ENCODE measurements at regions not wholly inside any gene's neighbourhood (a gene's known extent, or its start where the extent isn't known, plus 50 kb on each side); places are given as distances from the start of the nearest gene placed in this dataset.
"Not testable (repeated sequence)": the region's sequence is repeated elsewhere in the genome, so short reads cannot be mapped to it uniquely, and the experiment has no call there.

GRCh38 chrX:45553417-45553816 is 352.7 kb upstream of the DIPK2B start:
- DNase-seq = no peak
- Mint-ChIP-seq H3K4me3 (no peak overlapping the region), H3K9me3 (no peaks in the 10 kb centered on the region), H3K36me3 (ENCODE audit: low read depth) (no peaks in the 10 kb centered on the region; the same call in 1 of the 2 replicates), H3K4me1 (ENCODE audit: low read depth) (no peaks in the 10 kb centered on the region), H3K27ac (no peak overlapping the region), H3K27me3 (ENCODE audit: insufficient read depth) (no peaks in the 10 kb centered on the region)
- TF ChIP-seq CTCF (IDR thresholded peaks at IDR 0.05) = no peak

GRCh38 chrX:45546697-45547096 is 346.0 kb upstream of the DIPK2B start:
- H3K27ac Mint-ChIP-seq; H3K4me1 Mint-ChIP-seq (ENCODE audit: low read depth); DNase-seq; H3K27me3 Mint-ChIP-seq (ENCODE audit: insufficient read depth); H3K4me3 Mint-ChIP-seq: not testable (repeated sequence)
- peaks cover 14% of the 10 kb centered on the region for H3K9me3 Mint-ChIP-seq
- H3K36me3 Mint-ChIP-seq (ENCODE audit: low read depth) = peaks cover 14% of the 10 kb centered on the region

- H3K4me3 Mint-ChIP-seq = no peak overlapping the region
- H3K4me1 Mint-ChIP-seq (ENCODE audit: low read depth) = no peaks in the 10 kb centered on the region
- peaks cover 11% of the 10 kb centered on the region for H3K9me3 Mint-ChIP-seq
- H3K27ac Mint-ChIP-seq = no peak overlapping the region
- peaks cover 16% of the 10 kb centered on the region for H3K36me3 Mint-ChIP-seq (ENCODE audit: low read depth)
- DNase-seq = no peak
- H3K27me3 Mint-ChIP-seq (ENCODE audit: insufficient read depth) = no peaks in the 10 kb centered on the region
- TF ChIP-seq CTCF (IDR thresholded peaks at IDR 0.05) = no peak
These were observed 339.5 kb upstream of the DIPK2B start for GRCh38 chrX:45540181-45540580.

- no peak for TF ChIP-seq CTCF (IDR thresholded peaks at IDR 0.05)
- DNase-seq = no peak
- Mint-ChIP-seq H3K27me3 (ENCODE audit: insufficient read depth) (no peaks in the 10 kb centered on the region), H3K36me3 (ENCODE audit: low read depth) (peaks cover 30% of the 10 kb centered on the region), H3K4me1 (ENCODE audit: low read depth) (no peaks in the 10 kb centered on the region), H3K4me3 (no peak overlapping the region), H3K9me3 (peaks cover 17% of the 10 kb centered on the region), H3K27ac (no peak overlapping the region)
These were observed 337.3 kb upstream of the DIPK2B start for GRCh38 chrX:45537936-45538335.

- no peaks in the 10 kb centered on the region for H3K9me3 Mint-ChIP-seq
- no peak for TF ChIP-seq CTCF (IDR thresholded peaks at IDR 0.05)
- H3K36me3 Mint-ChIP-seq (ENCODE audit: low read depth) = peaks cover 18% of the 10 kb centered on the region
- peak overlapping the region; percentile 71 for H3K27ac Mint-ChIP-seq
- H3K4me3 Mint-ChIP-seq = no peak overlapping the region
- H3K27me3 Mint-ChIP-seq (ENCODE audit: insufficient read depth) = no peaks in the 10 kb centered on the region; the same call in 1 of the 2 replicates
- DNase-seq = no peak
- peaks cover 28% of the 10 kb centered on the region for H3K4me1 Mint-ChIP-seq (ENCODE audit: low read depth)
These were observed 327.2 kb upstream of the DIPK2B start for GRCh38 chrX:45527834-45528233.

- Mint-ChIP-seq H3K27ac (peak overlapping the region; percentile 28; the same call in 1 of the 2 replicates), H3K4me3 (no peak overlapping the region), H3K4me1 (ENCODE audit: low read depth) (peaks cover 28% of the 10 kb centered on the region), H3K9me3 (no peaks in the 10 kb centered on the region), H3K36me3 (ENCODE audit: low read depth) (peaks cover 23% of the 10 kb centered on the region), H3K27me3 (ENCODE audit: insufficient read depth) (no peaks in the 10 kb centered on the region; the same call in 1 of the 2 replicates)
- DNase-seq = no peak
- no peak for TF ChIP-seq CTCF (IDR thresholded peaks at IDR 0.05)
These were observed 324.1 kb upstream of the DIPK2B start for GRCh38 chrX:45524805-45525204.

Measured in HFFc6 (cell line).